ENCODE measurements at regions not wholly inside any gene's neighbourhood (a gene's known extent, or its start where the extent isn't known, plus 50 kb on each side); places are given as distances from the start of the nearest gene placed in this dataset.
"Not testable (repeated sequence)": the region's sequence is repeated elsewhere in the genome, so short reads cannot be mapped to it uniquely, and the experiment has no call there.

DNA sequence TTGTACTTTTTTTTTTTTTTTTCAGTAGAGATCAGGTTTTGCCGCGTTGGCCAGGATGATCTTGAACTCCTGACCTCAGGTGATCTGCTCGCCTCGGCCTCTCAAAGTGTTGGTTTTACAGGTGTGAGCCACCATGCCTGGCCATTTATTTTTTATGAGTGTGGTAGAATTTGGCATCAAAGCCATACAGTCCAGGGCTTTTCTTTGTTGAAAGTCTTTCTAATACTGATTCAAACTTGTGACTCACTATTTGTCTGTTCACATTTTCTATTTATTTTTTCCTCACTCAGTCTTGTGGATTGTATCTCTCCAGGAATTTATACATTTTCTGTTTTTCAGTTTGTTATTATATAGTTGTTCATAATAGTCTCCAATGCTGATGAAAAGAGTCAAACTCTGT is 66.5 kb upstream of the SPIN4 start:
- Histone ChIP-seq H3K4me3 (ENCODE audit: low read depth, low read length) (no peak overlapping the region), H3K27me3 (replicated peaks) (no peaks in the 10 kb centered on the region), H3K27ac (no peak overlapping the region), H3K36me3 (replicated peaks) (no peaks in the 10 kb centered on the region)
- no peak for DNase-seq
- TF ChIP-seq, protein P1, sequence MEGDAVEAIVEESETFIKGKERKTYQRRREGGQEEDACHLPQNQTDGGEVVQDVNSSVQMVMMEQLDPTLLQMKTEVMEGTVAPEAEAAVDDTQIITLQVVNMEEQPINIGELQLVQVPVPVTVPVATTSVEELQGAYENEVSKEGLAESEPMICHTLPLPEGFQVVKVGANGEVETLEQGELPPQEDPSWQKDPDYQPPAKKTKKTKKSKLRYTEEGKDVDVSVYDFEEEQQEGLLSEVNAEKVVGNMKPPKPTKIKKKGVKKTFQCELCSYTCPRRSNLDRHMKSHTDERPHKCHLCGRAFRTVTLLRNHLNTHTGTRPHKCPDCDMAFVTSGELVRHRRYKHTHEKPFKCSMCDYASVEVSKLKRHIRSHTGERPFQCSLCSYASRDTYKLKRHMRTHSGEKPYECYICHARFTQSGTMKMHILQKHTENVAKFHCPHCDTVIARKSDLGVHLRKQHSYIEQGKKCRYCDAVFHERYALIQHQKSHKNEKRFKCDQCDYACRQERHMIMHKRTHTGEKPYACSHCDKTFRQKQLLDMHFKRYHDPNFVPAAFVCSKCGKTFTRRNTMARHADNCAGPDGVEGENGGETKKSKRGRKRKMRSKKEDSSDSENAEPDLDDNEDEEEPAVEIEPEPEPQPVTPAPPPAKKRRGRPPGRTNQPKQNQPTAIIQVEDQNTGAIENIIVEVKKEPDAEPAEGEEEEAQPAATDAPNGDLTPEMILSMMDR (IDR thresholded peaks at IDR 0.05; ENCODE audit: low read depth, low read length, missing control alignments): no peak
- in situ Hi-C loops (cut with HindIII; ENCODE audit: low pct_ligation_motif_present, low sequenced_read_pairs): no loop called here

DNA sequence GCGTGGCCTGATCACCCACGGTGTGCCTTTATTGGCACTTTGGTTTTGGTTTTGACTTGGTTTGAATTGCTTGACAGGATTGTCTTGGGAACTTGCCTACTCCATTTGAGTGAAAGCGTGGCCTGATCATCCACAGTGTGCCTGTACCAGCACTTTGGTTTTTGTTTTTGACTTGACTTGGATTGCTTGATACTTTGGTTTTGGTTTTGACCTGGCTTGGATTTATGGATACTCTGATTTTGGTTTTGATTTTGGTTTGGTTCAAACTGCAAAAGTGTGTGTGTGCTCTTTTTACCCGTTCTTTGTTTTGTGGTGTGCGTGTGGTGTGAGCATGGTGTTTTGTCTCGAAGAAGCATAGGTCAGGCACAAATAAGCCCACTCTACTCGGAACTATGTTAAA is 58.8 kb upstream of the SPIN4 start:
- H3K36me3 ChIP-seq (replicated peaks); H3K4me3 ChIP-seq (ENCODE audit: low read depth, low read length); H3K27ac ChIP-seq; in situ Hi-C loops (cut with HindIII; ENCODE audit: low pct_ligation_motif_present, low sequenced_read_pairs); H3K27me3 ChIP-seq (replicated peaks); DNase-seq: not testable (repeated sequence)

DNA sequence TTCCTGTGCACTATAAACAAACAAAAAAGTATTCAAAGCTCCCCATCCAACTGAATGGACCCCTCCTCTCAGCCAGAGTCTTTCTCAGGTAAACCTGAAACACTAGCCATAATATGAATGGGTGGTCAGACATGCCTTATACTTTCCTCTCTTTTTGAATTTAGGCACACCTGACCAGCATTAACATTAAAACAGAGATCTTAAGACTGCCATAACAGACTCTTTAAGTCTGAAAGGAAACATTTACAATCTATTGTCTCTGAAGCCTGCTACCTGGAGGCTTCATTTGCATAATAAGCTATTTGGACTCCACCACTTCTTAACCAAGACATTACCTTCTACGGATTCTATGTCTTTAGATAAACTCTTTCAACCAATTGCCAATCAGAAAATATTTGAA is 56.9 kb upstream of the SPIN4 start:
- Histone ChIP-seq H3K36me3 (replicated peaks) (no peaks in the 10 kb centered on the region), H3K27me3 (replicated peaks) (no peaks in the 10 kb centered on the region), H3K4me3 (ENCODE audit: low read depth, low read length) (no peak overlapping the region), H3K27ac (no peak overlapping the region)
- TF ChIP-seq, protein P1 (IDR thresholded peaks at IDR 0.05; ENCODE audit: low read depth, low read length, missing control alignments): no peak
- DNase-seq: no peak
- in situ Hi-C loops (cut with HindIII; ENCODE audit: low pct_ligation_motif_present, low sequenced_read_pairs): no loop called here

DNA sequence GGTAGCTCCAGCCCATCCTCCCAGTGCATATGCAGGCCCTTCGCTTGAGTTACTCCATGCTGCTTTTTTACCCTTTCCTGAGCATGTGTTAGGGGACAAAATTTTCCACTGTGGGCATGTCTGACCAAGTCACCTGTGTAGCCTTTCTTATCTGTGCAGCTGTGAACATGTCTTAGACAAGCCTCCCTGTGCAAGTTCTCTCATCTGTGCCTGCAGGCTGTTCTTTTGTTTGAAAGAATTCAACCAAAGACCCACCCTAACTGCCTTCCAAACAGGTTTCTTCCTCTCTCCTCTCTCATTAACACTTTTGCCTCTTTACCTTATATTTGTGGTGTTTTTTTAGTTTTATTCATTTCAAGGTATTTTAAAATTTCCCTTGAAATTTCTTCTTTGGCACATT is 53.2 kb upstream of the SPIN4 start:
- Histone ChIP-seq H3K27ac (no peak overlapping the region), H3K27me3 (replicated peaks) (no peaks in the 10 kb centered on the region), H3K36me3 (replicated peaks) (no peaks in the 10 kb centered on the region), H3K4me3 (ENCODE audit: low read depth, low read length) (no peak overlapping the region)
- in situ Hi-C loops (cut with HindIII; ENCODE audit: low pct_ligation_motif_present, low sequenced_read_pairs): no loop called here
- no peak for DNase-seq
- TF ChIP-seq, protein P1 (IDR thresholded peaks at IDR 0.05; ENCODE audit: low read depth, low read length, missing control alignments): no peak

DNA sequence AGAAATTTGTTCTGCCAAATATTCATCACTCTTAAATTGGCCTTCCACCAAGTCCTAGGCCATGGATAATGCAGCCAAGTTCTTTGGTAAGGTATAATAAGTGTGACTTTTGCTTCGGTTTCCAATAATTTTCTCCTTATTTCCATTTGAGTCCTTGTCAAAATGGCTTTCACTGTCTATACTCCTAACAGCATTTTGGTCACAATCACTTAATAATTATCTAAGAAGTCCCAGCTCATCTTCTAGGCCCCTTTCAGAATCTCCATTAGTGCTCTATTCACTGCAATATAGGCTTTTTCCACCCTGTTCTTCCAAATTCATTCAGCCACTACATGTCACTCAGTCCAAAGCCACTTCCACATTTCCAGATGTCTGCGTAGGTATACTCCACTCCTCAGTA is 51.0 kb upstream of the SPIN4 start:
- DNase-seq: no peak
- in situ Hi-C loops (cut with HindIII; ENCODE audit: low pct_ligation_motif_present, low sequenced_read_pairs): no loop called here
- no peak overlapping the region for H3K27ac ChIP-seq
- TF ChIP-seq, protein P1 (IDR thresholded peaks at IDR 0.05; ENCODE audit: low read depth, low read length, missing control alignments): no peak
- H3K4me3 ChIP-seq (ENCODE audit: low read depth, low read length): no peak overlapping the region
- no peaks in the 10 kb centered on the region for H3K36me3 ChIP-seq (replicated peaks)
- no peaks in the 10 kb centered on the region for H3K27me3 ChIP-seq (replicated peaks)

Measured in brain microvascular endothelial cell (primary cell).